Fibroblast of upper back skin (primary cell): ENCODE measurements at regions not wholly inside any gene's neighbourhood (a gene's known extent, or its start where the extent isn't known, plus 50 kb on each side); places are given as distances from the start of the nearest gene placed in this dataset.

Experiments used
- DNase-seq: peaks from one replicate; pipeline ENCODE4 v3.0.0-alpha.2; 2013

GRCh38 chr1:244157731-244158438 is 106.8 kb downstream of the ZBTB18 start:
- DNase-seq: no peak

GRCh38 chr1:244159646-244160045 is 108.6 kb downstream of the ZBTB18 start:
- no peak for DNase-seq

- DNase-seq: no peak
Observed at GRCh38 chr1:244160455-244161235, 109.6 kb downstream of the ZBTB18 start.

- no peak for DNase-seq
Observed at GRCh38 chr1:244161236-244161510, 110.1 kb downstream of the ZBTB18 start.

- peak; percentile 53 for DNase-seq
Observed at GRCh38 chr1:244162786-244163530, 111.9 kb downstream of the ZBTB18 start.

GRCh38 chr1:244163861-244164510 is 112.9 kb downstream of the ZBTB18 start:
- peak; percentile 98 for DNase-seq

GRCh38 chr1:244164511-244164890 is 113.4 kb downstream of the ZBTB18 start:
- no peak for DNase-seq

GRCh38 chr1:244165021-244165420 is 113.9 kb downstream of the ZBTB18 start:
- DNase-seq: no peak

GRCh38 chr1:244165701-244166100 is 114.6 kb downstream of the ZBTB18 start:
- DNase-seq: no peak

GRCh38 chr1:244171241-244171985 is 120.3 kb downstream of the ZBTB18 start:
- DNase-seq: no peak

GRCh38 chr1:244173240-244173639 is 122.2 kb downstream of the ZBTB18 start:
- DNase-seq: no peak

GRCh38 chr1:244173769-244174168 is 122.7 kb downstream of the ZBTB18 start:
- peak; percentile 93 for DNase-seq

GRCh38 chr1:244174922-244175521 is 123.9 kb downstream of the ZBTB18 start:
- no peak for DNase-seq

GRCh38 chr1:244176201-244176600 is 125.1 kb downstream of the ZBTB18 start:
- DNase-seq: no peak

- DNase-seq: no peak
Observed at GRCh38 chr1:244180256-244180655, 129.2 kb downstream of the ZBTB18 start.

- no peak for DNase-seq
Observed at GRCh38 chr1:244181867-244182266, 130.8 kb downstream of the ZBTB18 start.

- no peak for DNase-seq
Observed at GRCh38 chr1:244183037-244183436, 132.0 kb downstream of the ZBTB18 start.

GRCh38 chr1:244186372-244186771 is 135.3 kb downstream of the ZBTB18 start:
- DNase-seq: no peak

GRCh38 chr1:244187310-244187709 is 136.2 kb downstream of the ZBTB18 start:
- DNase-seq: no peak

GRCh38 chr1:244191581-244191980 is 140.5 kb downstream of the ZBTB18 start:
- no peak for DNase-seq

- no peak for DNase-seq
Observed at GRCh38 chr1:244192325-244192724, 141.2 kb downstream of the ZBTB18 start.

- DNase-seq: no peak
Observed at GRCh38 chr1:244196571-244197285, 145.6 kb downstream of the ZBTB18 start.
